Upper lobe of right lung (tissue), 1 donor: ENCODE measurements at regions not wholly inside any gene's neighbourhood (a gene's known extent, or its start where the extent isn't known, plus 50 kb on each side); places are given as distances from the start of the nearest gene placed in this dataset.
"Not testable (repeated sequence)": the region's sequence is repeated elsewhere in the genome, so short reads cannot be mapped to it uniquely, and the experiment has no call there.

ENCODE experiments used
- ATAC-seq: fragments of 200-7000 bp; cut with Tn5 transposase; one replicate; pipeline ENCODE4 v1.9.1; 2020; ENCODE audit warnings: mild to moderate bottlenecking, moderate library complexity
- DNase-seq: peaks from one replicate; pipeline ENCODE4 v3.0.0-alpha.2; 2020
- H3K27ac ChIP-seq: fragments of 200-600 bp; one replicate; pipeline ENCODE4 v1.8.0; 2022
- H3K27me3 ChIP-seq: fragments of 200-600 bp; one replicate; pipeline ENCODE4 v1.8.0; 2022; ENCODE audit warnings: mild to moderate bottlenecking
- H3K36me3 ChIP-seq: fragments of 200-600 bp; one replicate; pipeline ENCODE4 v1.8.0; 2022
- H3K4me1 ChIP-seq: fragments of 200-600 bp; one replicate; pipeline ENCODE4 v1.8.0; 2022
- H3K4me3 ChIP-seq: fragments of 200-600 bp; one replicate; pipeline ENCODE4 v1.8.0; 2022; ENCODE audit warnings: mild to moderate bottlenecking
- H3K9me3 ChIP-seq: fragments of 200-600 bp; one replicate; pipeline ENCODE4 v1.8.0; 2022
- intact Hi-C: fragments of 100-400 bp; cut with DNase I; formaldehyde crosslinking; loops from one replicate; pipeline ENCODE4 v1.11.0; 2022
- TF ChIP-seq, protein P1 (sequence below): fragments of 200-600 bp; IDR thresholded peaks from one replicate; pipeline ENCODE4 v1.8.0; 2022; ENCODE audit warnings: antibody characterized with exemption
- donor health status: DM: no; HTN: yes; CAD: no; lungs with severe emphysema.

DNA sequence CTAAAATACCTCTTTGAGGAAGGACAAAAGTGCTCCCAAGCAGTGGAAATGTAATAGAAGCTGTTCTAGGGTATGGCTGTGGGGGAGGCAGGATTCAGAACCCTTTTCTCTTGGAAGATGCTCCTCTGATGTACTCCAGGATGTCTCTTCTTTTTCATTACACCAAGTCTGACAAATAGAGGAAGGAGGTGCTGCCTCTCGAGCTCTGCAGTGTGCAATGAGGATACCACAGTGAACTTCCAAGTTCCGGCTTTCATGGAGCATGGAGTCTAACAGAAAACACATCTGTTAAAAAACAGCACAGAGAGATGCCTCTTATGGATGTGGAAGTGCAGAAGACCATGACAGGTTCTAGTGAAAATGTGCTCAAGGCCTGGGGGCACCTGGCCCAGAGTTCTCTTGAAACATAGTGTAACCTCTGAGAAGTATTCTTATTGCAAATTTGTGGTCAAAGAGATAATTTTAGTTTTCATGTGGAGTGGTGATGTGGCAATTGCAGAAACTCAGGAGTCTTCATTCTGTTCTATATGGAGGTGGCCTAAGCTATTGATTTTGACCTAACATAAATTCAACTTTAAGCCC is 362.0 kb upstream of the CITED2 start:
- ATAC-seq (peak; percentile 47), DNase-seq (no peak)
- no peak overlapping the region for H3K27ac ChIP-seq
- no peak overlapping the region for H3K4me3 ChIP-seq
- intact Hi-C loops: no loop called here
- no peaks in the 10 kb centered on the region for H3K9me3 ChIP-seq
- H3K36me3 ChIP-seq: no peaks in the 10 kb centered on the region
- no peaks in the 10 kb centered on the region for H3K27me3 ChIP-seq
- H3K4me1 ChIP-seq: no peaks in the 10 kb centered on the region
- TF ChIP-seq, protein P1, sequence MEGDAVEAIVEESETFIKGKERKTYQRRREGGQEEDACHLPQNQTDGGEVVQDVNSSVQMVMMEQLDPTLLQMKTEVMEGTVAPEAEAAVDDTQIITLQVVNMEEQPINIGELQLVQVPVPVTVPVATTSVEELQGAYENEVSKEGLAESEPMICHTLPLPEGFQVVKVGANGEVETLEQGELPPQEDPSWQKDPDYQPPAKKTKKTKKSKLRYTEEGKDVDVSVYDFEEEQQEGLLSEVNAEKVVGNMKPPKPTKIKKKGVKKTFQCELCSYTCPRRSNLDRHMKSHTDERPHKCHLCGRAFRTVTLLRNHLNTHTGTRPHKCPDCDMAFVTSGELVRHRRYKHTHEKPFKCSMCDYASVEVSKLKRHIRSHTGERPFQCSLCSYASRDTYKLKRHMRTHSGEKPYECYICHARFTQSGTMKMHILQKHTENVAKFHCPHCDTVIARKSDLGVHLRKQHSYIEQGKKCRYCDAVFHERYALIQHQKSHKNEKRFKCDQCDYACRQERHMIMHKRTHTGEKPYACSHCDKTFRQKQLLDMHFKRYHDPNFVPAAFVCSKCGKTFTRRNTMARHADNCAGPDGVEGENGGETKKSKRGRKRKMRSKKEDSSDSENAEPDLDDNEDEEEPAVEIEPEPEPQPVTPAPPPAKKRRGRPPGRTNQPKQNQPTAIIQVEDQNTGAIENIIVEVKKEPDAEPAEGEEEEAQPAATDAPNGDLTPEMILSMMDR: no peak

DNA sequence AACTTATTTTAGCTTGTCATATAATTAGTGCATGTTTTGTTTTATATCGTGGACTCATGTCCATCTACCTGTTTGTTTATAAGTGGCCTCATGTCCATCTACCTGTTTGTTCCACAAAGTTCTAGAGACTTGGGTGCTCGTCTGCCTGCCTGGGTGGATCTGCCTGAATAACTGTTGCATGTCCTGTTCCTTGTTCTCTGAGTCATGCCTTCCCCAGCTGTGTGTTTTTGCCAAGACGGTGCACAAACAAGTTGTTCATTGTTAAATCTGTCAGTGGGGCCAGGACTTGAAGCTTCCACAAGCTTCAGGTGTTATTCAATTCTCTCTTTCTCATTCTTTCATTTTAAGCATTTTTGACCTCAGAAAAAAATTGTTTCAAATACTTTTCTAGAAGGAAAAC is 358.0 kb upstream of the CITED2 start:
- TF ChIP-seq, protein P1: no peak

GRCh38 chr6:139730340-139730974 is 356.0 kb upstream of the CITED2 start:
- Histone ChIP-seq H3K27ac (no peak overlapping the region), H3K9me3 (no peaks in the 10 kb centered on the region), H3K36me3 (no peaks in the 10 kb centered on the region), H3K4me3 (no peak overlapping the region), H3K27me3 (no peaks in the 10 kb centered on the region), H3K4me1 (peaks cover 7% of the 10 kb centered on the region)
- DNase-seq (no peak), ATAC-seq (no peak)
- TF ChIP-seq, protein P1: no peak
- intact Hi-C loops: no loop called here

More for the DNA sequence above, 358.0 kb upstream of the CITED2 start:
- no peak for ATAC-seq
- Histone ChIP-seq H3K27me3 (no peaks in the 10 kb centered on the region), H3K4me1 (peaks cover 7% of the 10 kb centered on the region), H3K27ac (no peak overlapping the region), H3K9me3 (no peaks in the 10 kb centered on the region), H3K4me3 (no peak overlapping the region), H3K36me3 (no peaks in the 10 kb centered on the region)
- intact Hi-C loops: no loop called here
- no peak for DNase-seq

DNA sequence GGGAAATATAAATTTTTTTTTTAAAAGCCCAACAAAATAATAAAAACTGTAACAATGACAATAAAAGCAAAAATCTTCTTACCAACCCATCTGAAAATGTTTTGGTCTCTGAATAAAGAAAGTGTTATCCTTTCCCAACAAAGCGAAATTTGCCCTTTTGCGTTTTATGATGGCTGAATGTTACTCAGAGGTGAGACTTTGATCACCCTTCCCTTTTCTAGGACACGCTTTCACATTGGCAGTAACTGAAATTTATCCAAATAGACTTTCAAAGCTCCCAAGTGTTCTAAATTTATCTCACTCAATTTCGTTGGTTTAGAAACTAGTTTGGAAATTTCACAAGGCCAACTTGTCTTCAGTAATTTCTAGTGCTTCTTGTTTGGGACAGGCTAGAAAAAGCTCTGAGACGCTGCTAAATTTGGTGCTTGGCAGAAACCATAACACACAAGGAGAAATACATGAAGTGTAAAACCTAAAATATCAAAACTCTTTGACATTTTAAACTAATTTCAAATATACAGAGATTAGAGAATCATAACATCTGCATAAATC is 354.5 kb upstream of the CITED2 start:
- ATAC-seq: no peak
- TF ChIP-seq, protein P1: no peak

GRCh38 chr6:139726272-139726671 is 351.8 kb upstream of the CITED2 start:
- H3K4me1 ChIP-seq, H3K4me3 ChIP-seq, H3K27me3 ChIP-seq, H3K36me3 ChIP-seq, ATAC-seq, intact Hi-C loops, H3K9me3 ChIP-seq, DNase-seq, H3K27ac ChIP-seq: not testable (repeated sequence)

More for the DNA sequence above, 354.5 kb upstream of the CITED2 start:
- DNase-seq: no peak
- Histone ChIP-seq H3K27ac (no peak overlapping the region), H3K4me1 (peaks cover 7% of the 10 kb centered on the region), H3K36me3 (no peaks in the 10 kb centered on the region), H3K4me3 (no peak overlapping the region), H3K9me3 (no peaks in the 10 kb centered on the region), H3K27me3 (no peaks in the 10 kb centered on the region)
- intact Hi-C loops: no loop called here

- TF ChIP-seq, protein P1: no peak
- no peaks in the 10 kb centered on the region for H3K36me3 ChIP-seq
Measured at GRCh38 chr6:139722530-139722929, 348.1 kb upstream of the CITED2 start.

More at GRCh38 chr6:139722530-139722929, 348.1 kb upstream of the CITED2 start:
- intact Hi-C loops: no loop called here
- H3K4me1 ChIP-seq: no peaks in the 10 kb centered on the region
- DNase-seq (no peak), ATAC-seq (no peak)
- H3K4me3 ChIP-seq: no peak overlapping the region
- H3K9me3 ChIP-seq: no peaks in the 10 kb centered on the region
- H3K27ac ChIP-seq: no peak overlapping the region
- H3K27me3 ChIP-seq: no peaks in the 10 kb centered on the region
